Vagina (tissue), 2 donors: ENCODE measurements at regions not wholly inside any gene's neighbourhood (a gene's known extent, or its start where the extent isn't known, plus 50 kb on each side); places are given as distances from the start of the nearest gene placed in this dataset.

Source experiments
- CTCF ChIP-seq, 3 experiments: fragments of 450-650 bp in 2 of 3; fragments of 200-600 bp in 1 of 3; sonication (generic) in 1 of 3; IDR thresholded peaks; one replicate each; pipeline ENCODE4 v1.5.1; 2017 to 2019; ENCODE audit warnings: antibody characterized with exemption in 3 of 3, mild to moderate bottlenecking in 2 of 3, moderate library complexity in 2 of 3
- POLR2A ChIP-seq, 2 donors: fragments of 450-650 bp; IDR thresholded peaks; one replicate each; pipeline ENCODE4 v1.6.1; 2017; ENCODE audit warnings: antibody characterized with exemption in 2 of 2, mild to moderate bottlenecking in 2 of 2, moderate library complexity in 2 of 2
- POLR2AphosphoS5 ChIP-seq, 2 donors: sonication (generic); formaldehyde crosslinking; IDR thresholded peaks; one replicate each; pipeline ENCODE4 v1.9.0; 2017; ENCODE audit warnings: antibody characterized with exemption in 2 of 2, mild to moderate bottlenecking in 2 of 2, low read depth in 1 of 2; ENCODE audit not compliant: insufficient read depth in 1 of 2

- TF ChIP-seq POLR2AphosphoS5 (IDR thresholded peaks at IDR 0.05; ENCODE audit: insufficient read depth in 1 of 2, low read depth in 1 of 2) (no peak), CTCF (IDR thresholded peaks at IDR 0.05) (no peak), POLR2A (IDR thresholded peaks at IDR 0.05) (no peak)
Measured at GRCh38 chr7:153921408-153921807, 130.8 kb upstream of the DPP6 start.
